Testis (tissue), 2 donors: ENCODE measurements at regions not wholly inside any gene's neighbourhood (a gene's known extent, or its start where the extent isn't known, plus 50 kb on each side); places are given as distances from the start of the nearest gene placed in this dataset.

Experiments
- POLR2A ChIP-seq: fragments of 450-650 bp; IDR thresholded peaks from one replicate; pipeline ENCODE4 v1.6.1; 2017; ENCODE audit warnings: antibody characterized with exemption, mild to moderate bottlenecking, moderate library complexity
- TF ChIP-seq, protein P1 (sequence below), 3 experiments: fragments of 450-650 bp in 2 of 3; fragments of 200-600 bp in 1 of 3; sonication (generic) in 1 of 3; IDR thresholded peaks; one replicate each; pipeline ENCODE4 v1.5.1; 2016 to 2019; ENCODE audit warnings: antibody characterized with exemption in 3 of 3, mild to moderate bottlenecking in 2 of 3, moderate library complexity in 1 of 3

GRCh38 chr2:37843556-37843955 is 81.5 kb upstream of the RMDN2 start:
- TF ChIP-seq POLR2A = no peak
- TF ChIP-seq, protein P1, sequence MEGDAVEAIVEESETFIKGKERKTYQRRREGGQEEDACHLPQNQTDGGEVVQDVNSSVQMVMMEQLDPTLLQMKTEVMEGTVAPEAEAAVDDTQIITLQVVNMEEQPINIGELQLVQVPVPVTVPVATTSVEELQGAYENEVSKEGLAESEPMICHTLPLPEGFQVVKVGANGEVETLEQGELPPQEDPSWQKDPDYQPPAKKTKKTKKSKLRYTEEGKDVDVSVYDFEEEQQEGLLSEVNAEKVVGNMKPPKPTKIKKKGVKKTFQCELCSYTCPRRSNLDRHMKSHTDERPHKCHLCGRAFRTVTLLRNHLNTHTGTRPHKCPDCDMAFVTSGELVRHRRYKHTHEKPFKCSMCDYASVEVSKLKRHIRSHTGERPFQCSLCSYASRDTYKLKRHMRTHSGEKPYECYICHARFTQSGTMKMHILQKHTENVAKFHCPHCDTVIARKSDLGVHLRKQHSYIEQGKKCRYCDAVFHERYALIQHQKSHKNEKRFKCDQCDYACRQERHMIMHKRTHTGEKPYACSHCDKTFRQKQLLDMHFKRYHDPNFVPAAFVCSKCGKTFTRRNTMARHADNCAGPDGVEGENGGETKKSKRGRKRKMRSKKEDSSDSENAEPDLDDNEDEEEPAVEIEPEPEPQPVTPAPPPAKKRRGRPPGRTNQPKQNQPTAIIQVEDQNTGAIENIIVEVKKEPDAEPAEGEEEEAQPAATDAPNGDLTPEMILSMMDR (IDR thresholded peaks at IDR 0.05) = no peak
